ENCODE measurements at regions not wholly inside any gene's neighbourhood (a gene's known extent, or its start where the extent isn't known, plus 50 kb on each side); places are given as distances from the start of the nearest gene placed in this dataset.

- TF ChIP-seq ESRRA (CRISPR knock-in tag; IDR thresholded peaks at IDR 0.05; ENCODE audit: borderline replicate concordance) (no peak), CTCF (IDR thresholded peaks at IDR 0.05) (no peak), FOXJ3 (CRISPR knock-in tag; IDR thresholded peaks at IDR 0.05; ENCODE audit: borderline replicate concordance) (no peak), NR2C2 (CRISPR knock-in tag; IDR thresholded peaks at IDR 0.05) (no peak), HMGXB4 (CRISPR knock-in tag; IDR thresholded peaks at IDR 0.05) (no peak), ARID4B (CRISPR knock-in tag; IDR thresholded peaks at IDR 0.05; ENCODE audit: borderline replicate concordance) (no peak), MAX (CRISPR knock-in tag; IDR thresholded peaks at IDR 0.05) (no peak), NFYB (CRISPR knock-in tag; conservative IDR thresholded peaks at IDR 0.05; ENCODE audit: low read depth) (no peak)
These were observed 422.3 kb upstream of the AKR1E2 start for GRCh38 chr10:4403638-4404252.
